ENCODE measurements at regions not wholly inside any gene's neighbourhood (a gene's known extent, or its start where the extent isn't known, plus 50 kb on each side); places are given as distances from the start of the nearest gene placed in this dataset.
A peak's percentile ranks its signal among the peaks of the same experiment; 100 is the strongest.

DNA sequence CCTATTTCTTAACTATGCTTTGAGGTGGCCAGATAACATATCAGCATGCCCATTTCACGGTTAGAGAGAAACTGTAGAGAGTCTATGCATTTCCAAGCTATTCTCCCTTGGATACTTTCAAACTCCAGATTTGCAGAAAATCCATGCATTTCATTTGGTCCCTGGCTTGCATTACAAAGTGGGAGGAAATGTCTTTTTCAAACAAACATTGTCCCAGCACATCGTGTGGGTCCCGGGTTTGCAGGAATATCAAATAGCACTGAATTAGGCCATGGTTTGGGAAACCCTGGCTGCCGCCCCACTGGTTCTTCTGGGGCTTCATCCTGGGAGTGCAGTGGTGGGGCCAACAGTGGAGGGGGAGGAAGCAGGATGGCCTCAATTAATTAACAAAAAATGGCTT lies 171.9 kb downstream of the IRX5 start:
- no peak overlapping the region for H3K4me3 ChIP-seq (ENCODE audit: insufficient read depth, low read length)
- H3K79me2 ChIP-seq (ENCODE audit: insufficient read depth, low read length) = no peaks in the 10 kb centered on the region
- H4K20me1 ChIP-seq (ENCODE audit: insufficient read depth, low read length) = no peaks in the 10 kb centered on the region
- no peak overlapping the region for H3K27ac ChIP-seq (ENCODE audit: low read depth, low read length)
- H3K4me1 ChIP-seq (ENCODE audit: insufficient read depth, low read length) = no peaks in the 10 kb centered on the region
- no peaks in the 10 kb centered on the region for H3K36me3 ChIP-seq (ENCODE audit: insufficient read depth, low read length)
- DNase-seq (ENCODE audit: insufficient read length, low spot score, missing footprints) = no peak
- H3K9me3 ChIP-seq (ENCODE audit: low read depth, low read length) = peaks cover 1% of the 10 kb centered on the region
- TF ChIP-seq, protein P1, sequence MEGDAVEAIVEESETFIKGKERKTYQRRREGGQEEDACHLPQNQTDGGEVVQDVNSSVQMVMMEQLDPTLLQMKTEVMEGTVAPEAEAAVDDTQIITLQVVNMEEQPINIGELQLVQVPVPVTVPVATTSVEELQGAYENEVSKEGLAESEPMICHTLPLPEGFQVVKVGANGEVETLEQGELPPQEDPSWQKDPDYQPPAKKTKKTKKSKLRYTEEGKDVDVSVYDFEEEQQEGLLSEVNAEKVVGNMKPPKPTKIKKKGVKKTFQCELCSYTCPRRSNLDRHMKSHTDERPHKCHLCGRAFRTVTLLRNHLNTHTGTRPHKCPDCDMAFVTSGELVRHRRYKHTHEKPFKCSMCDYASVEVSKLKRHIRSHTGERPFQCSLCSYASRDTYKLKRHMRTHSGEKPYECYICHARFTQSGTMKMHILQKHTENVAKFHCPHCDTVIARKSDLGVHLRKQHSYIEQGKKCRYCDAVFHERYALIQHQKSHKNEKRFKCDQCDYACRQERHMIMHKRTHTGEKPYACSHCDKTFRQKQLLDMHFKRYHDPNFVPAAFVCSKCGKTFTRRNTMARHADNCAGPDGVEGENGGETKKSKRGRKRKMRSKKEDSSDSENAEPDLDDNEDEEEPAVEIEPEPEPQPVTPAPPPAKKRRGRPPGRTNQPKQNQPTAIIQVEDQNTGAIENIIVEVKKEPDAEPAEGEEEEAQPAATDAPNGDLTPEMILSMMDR (IDR thresholded peaks at IDR 0.05; ENCODE audit: extremely low read depth, low read depth, low read length) = no peak
- H3K27me3 ChIP-seq (ENCODE audit: insufficient read depth, low read length) = peaks cover 5% of the 10 kb centered on the region
- H3K4me2 ChIP-seq (ENCODE audit: insufficient read depth, low read length) = no peak overlapping the region
- no peak overlapping the region for H2AFZ ChIP-seq (ENCODE audit: low read length)

DNA sequence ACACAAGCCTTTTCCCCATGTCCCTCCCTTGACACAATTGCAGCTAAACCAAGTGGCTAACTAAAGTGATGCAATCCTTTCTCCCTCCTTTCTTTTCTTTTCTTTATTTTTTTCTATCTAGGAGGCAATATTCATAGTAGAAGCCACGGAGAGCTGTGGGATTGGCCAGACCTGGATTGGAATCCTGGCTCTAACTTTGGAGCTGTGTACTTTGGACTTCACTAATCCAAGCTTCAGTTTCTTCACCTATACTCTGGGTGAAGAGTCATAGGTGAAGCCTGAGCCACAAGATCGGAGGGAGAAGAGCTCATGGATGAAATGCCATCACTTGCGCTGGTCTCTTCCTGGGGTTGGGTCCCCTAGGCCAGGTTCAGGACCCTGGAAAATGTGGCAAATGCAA lies 177.2 kb downstream of the IRX5 start:
- TF ChIP-seq, protein P1 (IDR thresholded peaks at IDR 0.05; ENCODE audit: extremely low read depth, low read depth, low read length) = no peak
- Histone ChIP-seq H3K4me1 (ENCODE audit: insufficient read depth, low read length) (no peaks in the 10 kb centered on the region), H2AFZ (ENCODE audit: low read length) (no peak overlapping the region), H3K4me2 (ENCODE audit: insufficient read depth, low read length) (no peak overlapping the region), H3K27me3 (ENCODE audit: insufficient read depth, low read length) (peaks cover 8% of the 10 kb centered on the region), H3K36me3 (ENCODE audit: insufficient read depth, low read length) (no peaks in the 10 kb centered on the region), H3K9me3 (ENCODE audit: low read depth, low read length) (no peaks in the 10 kb centered on the region), H3K79me2 (ENCODE audit: insufficient read depth, low read length) (no peaks in the 10 kb centered on the region), H3K4me3 (ENCODE audit: insufficient read depth, low read length) (no peak overlapping the region), H4K20me1 (ENCODE audit: insufficient read depth, low read length) (no peaks in the 10 kb centered on the region), H3K27ac (ENCODE audit: low read depth, low read length) (no peak overlapping the region)
- no peak for DNase-seq (ENCODE audit: insufficient read length, low spot score, missing footprints)

DNA sequence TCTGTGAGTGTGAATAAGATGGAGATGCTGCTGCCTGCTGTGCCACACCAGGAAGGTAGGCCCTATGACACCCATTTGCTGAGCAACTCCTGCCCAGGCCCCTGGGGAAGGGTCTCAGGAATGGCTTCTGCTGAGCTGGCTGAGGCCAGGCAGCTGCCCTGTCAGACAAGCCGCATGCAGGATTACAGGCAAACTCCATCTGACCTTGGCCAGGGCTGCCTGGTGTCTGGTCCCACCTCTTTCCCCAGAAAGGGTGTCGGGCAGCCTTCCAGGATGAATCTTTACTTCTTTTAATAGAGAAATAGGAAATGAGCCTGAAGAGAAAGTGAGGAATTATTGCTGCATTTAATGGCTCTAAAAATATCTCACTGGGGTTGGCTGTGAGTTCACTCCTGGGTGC lies 182.5 kb downstream of the IRX5 start:
- peaks cover 10% of the 10 kb centered on the region for H3K4me1 ChIP-seq (ENCODE audit: insufficient read depth, low read length)
- no peak for DNase-seq (ENCODE audit: insufficient read length, low spot score, missing footprints)
- no peak overlapping the region for H3K4me2 ChIP-seq (ENCODE audit: insufficient read depth, low read length)
- H3K9me3 ChIP-seq (ENCODE audit: low read depth, low read length) = no peaks in the 10 kb centered on the region
- no peaks in the 10 kb centered on the region for H3K79me2 ChIP-seq (ENCODE audit: insufficient read depth, low read length)
- no peaks in the 10 kb centered on the region for H4K20me1 ChIP-seq (ENCODE audit: insufficient read depth, low read length)
- H3K36me3 ChIP-seq (ENCODE audit: insufficient read depth, low read length) = no peaks in the 10 kb centered on the region
- peaks cover 4% of the 10 kb centered on the region for H3K27me3 ChIP-seq (ENCODE audit: insufficient read depth, low read length)
- H2AFZ ChIP-seq (ENCODE audit: low read length) = no peak overlapping the region
- TF ChIP-seq, protein P1 (IDR thresholded peaks at IDR 0.05; ENCODE audit: extremely low read depth, low read depth, low read length) = no peak
- no peak overlapping the region for H3K4me3 ChIP-seq (ENCODE audit: insufficient read depth, low read length)
- no peak overlapping the region for H3K27ac ChIP-seq (ENCODE audit: low read depth, low read length)

DNA sequence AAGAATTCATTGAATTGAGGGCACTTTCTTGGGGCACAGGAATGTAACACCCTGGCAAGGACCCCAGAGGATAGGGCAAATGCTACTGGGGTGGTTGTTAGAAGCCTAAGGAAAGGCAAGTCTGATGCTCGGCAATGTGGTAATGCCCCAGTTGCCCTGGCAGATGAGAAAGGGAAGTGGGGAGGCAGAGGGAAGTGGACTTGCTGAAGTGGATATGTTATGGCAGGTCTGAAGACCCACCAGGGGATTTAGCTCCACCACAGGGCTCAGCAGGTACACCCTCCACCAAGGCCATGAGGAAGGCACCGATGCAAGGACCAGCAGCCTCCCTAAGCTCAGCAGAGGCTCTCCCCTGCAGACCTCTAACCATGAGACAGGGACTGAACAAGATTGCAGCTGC lies 184.8 kb downstream of the IRX5 start:
- Histone ChIP-seq H3K4me2 (ENCODE audit: insufficient read depth, low read length) (no peak overlapping the region), H3K27ac (ENCODE audit: low read depth, low read length) (no peak overlapping the region), H4K20me1 (ENCODE audit: insufficient read depth, low read length) (no peaks in the 10 kb centered on the region), H2AFZ (ENCODE audit: low read length) (peak overlapping the region; percentile 85), H3K4me1 (ENCODE audit: insufficient read depth, low read length) (peaks cover 10% of the 10 kb centered on the region), H3K79me2 (ENCODE audit: insufficient read depth, low read length) (no peaks in the 10 kb centered on the region), H3K27me3 (ENCODE audit: insufficient read depth, low read length) (no peaks in the 10 kb centered on the region), H3K9me3 (ENCODE audit: low read depth, low read length) (no peaks in the 10 kb centered on the region), H3K4me3 (ENCODE audit: insufficient read depth, low read length) (no peak overlapping the region), H3K36me3 (ENCODE audit: insufficient read depth, low read length) (no peaks in the 10 kb centered on the region)
- DNase-seq (ENCODE audit: insufficient read length, low spot score, missing footprints) = no peak
- TF ChIP-seq, protein P1 (IDR thresholded peaks at IDR 0.05; ENCODE audit: extremely low read depth, low read depth, low read length) = no peak
